Activated naive CD4-positive, alpha-beta T cell treated with anti-CD3 and anti-CD28 coated beads, Interleukin-2, amount 50 U/mL, for 72 hours (primary cell): ENCODE measurements at regions not wholly inside any gene's neighbourhood (a gene's known extent, or its start where the extent isn't known, plus 50 kb on each side); places are given as distances from the start of the nearest gene placed in this dataset.
"Not testable (repeated sequence)": the region's sequence is repeated elsewhere in the genome, so short reads cannot be mapped to it uniquely, and the experiment has no call there.

Experiments used
- ATAC-seq, 2 donors: fragments of 150-1000 bp; cut with Tn5 transposase; 2 replicates each; pipeline ENCODE4 v1.10.0; 2021; ENCODE audit warnings: mild to moderate bottlenecking in 2 of 2, moderate library complexity in 2 of 2
- DNase-seq, 2 donors: peaks; one replicate each; pipeline ENCODE4 v3.0.0; 2021 to 2022; ENCODE audit warnings: low spot score in 2 of 2
- H3K27ac Mint-ChIP-seq, 2 donors: one replicate each; pipeline ENCODE4 v1.8.0; 2022; ENCODE audit warnings: mild to moderate bottlenecking in 2 of 2, mixed read lengths in 2 of 2
- H3K36me3 Mint-ChIP-seq, 2 donors: one replicate each; pipeline ENCODE4 v1.8.0; 2022; ENCODE audit warnings: mixed read lengths in 2 of 2
- H3K9me3 Mint-ChIP-seq, 2 donors: one replicate each; pipeline ENCODE4 v1.8.0; 2022; ENCODE audit warnings: mixed read lengths in 2 of 2

DNA sequence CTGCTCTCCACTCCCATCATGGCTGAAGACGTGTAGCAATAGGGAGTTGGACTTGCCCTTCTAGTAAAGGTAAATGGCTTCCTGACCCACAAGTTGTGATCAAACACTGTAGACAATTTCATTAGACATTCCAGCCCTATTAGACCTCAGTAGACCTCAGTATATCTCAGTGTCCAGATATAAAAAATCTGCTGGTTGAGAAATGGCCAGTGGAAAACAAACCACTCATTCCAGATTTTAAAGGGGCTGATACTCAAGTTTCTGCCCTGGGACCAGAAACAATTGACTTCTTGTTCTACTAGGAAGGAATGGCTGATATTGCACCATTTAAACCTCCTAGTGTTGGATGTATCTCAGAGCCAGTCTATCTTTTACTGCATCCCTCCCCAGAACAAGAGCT, 613.2 kb downstream of the PDCD6IP start:
- ATAC-seq (no peak), DNase-seq (no peak)
- no peaks in the 10 kb centered on the region for H3K9me3 Mint-ChIP-seq
- no peak overlapping the region for H3K27ac Mint-ChIP-seq
- no peaks in the 10 kb centered on the region for H3K36me3 Mint-ChIP-seq

DNA sequence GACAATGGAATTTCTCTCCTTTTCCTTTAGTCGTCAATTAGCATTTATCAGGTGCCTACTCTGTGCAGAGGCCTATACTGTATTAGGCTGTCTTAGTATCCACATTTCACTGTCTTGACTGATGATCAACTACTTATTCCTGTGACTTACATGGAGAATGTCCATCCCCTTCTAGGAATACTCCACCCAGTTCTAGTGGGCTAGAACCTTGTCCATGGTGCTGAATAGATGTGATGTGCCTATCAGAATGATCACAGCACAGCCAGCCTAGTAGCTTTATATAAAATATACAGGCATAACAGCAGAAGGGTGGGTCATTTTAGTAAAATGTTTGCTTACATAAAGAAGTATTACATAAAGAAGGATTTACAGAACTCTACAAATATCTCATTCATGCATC, 621.4 kb downstream of the PDCD6IP start:
- H3K36me3 Mint-ChIP-seq, result no peaks in the 10 kb centered on the region
- no peak overlapping the region for H3K27ac Mint-ChIP-seq
- ATAC-seq (no peak), DNase-seq (no peak)
- peaks cover 11 to 19% of the 10 kb centered on the region in 2 donors for H3K9me3 Mint-ChIP-seq

DNA sequence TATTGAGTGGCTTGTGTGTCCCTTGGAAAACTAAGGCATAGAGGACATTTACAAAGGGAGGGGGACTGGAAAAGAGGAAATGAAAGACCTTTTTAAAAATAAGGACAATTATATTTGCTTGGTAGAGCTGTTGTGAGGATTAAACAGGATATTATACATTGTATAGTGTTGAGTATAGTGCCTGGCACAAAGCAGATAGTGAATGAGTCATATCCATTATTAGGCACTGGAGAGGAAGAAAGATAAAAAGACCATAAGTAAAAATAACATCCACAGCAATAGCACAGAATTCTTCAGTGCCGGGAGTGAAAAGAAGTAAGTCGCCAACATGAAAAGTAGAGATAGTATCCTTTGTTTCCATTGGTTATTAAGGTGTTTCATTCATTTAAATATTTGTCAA, 623.3 kb downstream of the PDCD6IP start:
- ATAC-seq, result no peak
- Mint-ChIP-seq H3K36me3 (no peaks in the 10 kb centered on the region), H3K27ac (no peak overlapping the region), H3K9me3 (peaks cover 11 to 19% of the 10 kb centered on the region in 2 donors)
- DNase-seq, result no peak

DNA sequence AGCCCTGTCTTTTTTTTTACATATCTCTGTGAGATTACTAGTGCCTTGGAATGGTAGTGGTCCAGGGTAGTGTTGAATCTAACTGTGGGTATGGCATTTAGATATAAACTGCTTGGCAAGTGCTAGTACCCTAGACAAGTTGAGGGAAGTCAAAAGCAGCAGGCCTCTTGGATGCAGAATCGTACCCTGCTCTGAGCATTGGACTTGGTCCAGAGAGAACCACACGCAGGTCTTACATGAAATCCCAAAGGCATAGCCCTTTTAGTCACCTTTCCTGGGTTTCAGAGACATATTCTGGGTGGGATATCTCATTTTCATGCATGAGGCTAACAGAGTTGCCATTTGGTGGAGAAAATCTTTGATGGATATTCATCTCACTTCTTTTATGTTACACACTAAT, 641.4 kb downstream of the PDCD6IP start:
- no peak for DNase-seq
- Mint-ChIP-seq H3K36me3 (no peaks in the 10 kb centered on the region), H3K27ac (no peak overlapping the region), H3K9me3 (peaks cover 7 to 12% of the 10 kb centered on the region in 2 donors)
- ATAC-seq, result no peak

DNA sequence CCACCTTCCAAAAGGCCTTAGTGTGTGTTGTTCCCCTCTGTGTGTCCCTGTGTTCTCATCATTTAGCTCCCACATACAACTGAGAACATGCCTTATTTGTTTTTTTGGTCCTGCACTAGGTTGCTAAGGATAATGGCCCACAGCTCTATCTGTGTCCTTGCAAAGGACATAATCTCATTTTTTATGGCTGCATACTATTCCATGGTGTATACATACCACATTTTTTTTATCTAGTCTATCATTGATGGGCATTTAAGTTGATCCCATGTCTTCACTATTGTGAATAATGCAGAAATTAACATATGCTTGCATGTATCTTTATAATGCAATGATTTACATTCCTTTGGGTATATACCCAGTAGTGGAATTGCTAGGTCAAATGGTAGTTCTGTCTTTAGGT, 645.7 kb downstream of the PDCD6IP start:
- Mint-ChIP-seq H3K27ac (no peak overlapping the region), H3K36me3 (peaks cover 0 to 9% of the 10 kb centered on the region in 2 donors), H3K9me3 (peaks cover 20 to 34% of the 10 kb centered on the region in 2 donors)
- ATAC-seq, result no peak
- DNase-seq, result no peak

DNA sequence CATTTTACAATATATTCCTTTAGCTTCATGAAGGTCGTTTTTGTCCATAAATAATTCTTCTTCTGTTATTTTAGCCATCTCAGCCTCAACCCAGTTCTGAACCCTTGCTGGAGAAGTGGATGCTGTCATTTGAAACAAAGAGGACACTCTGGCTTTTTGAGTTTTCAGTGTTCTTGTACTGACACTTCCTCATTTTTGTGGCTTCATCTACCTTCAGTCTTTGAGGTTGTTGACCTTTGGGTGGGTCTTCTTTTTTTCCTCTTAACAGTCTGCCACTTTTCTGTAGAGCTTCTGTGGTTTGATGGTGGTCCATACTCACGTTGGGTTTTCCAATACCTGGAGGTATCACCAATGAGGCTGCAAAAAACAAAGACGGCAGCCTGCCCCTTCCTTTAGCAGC, 650.9 kb downstream of the PDCD6IP start:
- no peak for DNase-seq
- Mint-ChIP-seq H3K27ac (no peak overlapping the region), H3K9me3 (peaks cover 16 to 31% of the 10 kb centered on the region in 2 donors), H3K36me3 (peaks cover 0 to 13% of the 10 kb centered on the region in 2 donors)
- ATAC-seq, result no peak

DNA sequence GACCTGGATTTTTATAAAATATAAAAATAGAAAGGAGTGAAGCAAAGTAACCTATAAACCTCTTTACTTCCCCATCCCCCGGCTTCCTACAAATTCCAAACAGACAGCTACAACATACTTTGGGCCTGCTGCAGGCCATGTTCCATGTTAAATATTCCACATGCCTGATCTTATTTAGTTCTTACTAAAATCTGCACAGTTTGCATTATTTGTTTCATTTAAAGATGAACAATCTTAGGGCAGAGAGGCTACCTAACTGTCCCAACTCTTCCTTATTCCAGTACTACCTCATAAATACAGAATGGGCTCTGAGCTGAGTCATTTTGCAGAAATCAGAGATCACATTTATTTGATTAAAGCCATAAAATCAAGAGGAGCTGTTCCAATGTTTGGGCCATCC, 665.0 kb downstream of the PDCD6IP start:
- no peak for DNase-seq
- H3K36me3 Mint-ChIP-seq, result peaks cover 0 to 15% of the 10 kb centered on the region in 2 donors
- H3K9me3 Mint-ChIP-seq, result peaks cover 15 to 27% of the 10 kb centered on the region in 2 donors
- no peak for ATAC-seq
- H3K27ac Mint-ChIP-seq, result no peak overlapping the region

DNA sequence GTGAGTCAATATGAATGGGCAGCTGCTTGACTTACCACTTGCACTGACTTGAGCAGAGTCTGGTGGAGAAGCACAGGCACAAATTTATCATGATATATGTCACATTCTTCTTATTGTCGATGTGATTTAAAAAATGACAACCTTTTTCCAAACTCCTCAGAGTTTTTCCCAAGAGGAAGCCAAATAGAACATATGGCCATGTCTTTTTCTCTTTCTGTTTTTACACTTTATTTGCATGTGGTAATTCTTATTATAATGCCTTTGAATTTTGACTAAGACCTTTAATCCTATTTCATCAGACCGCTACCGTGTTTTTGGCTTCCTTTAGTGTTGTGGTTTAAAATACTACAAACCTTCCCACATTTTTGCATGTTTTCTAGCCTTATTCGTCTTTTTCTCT, 666.2 kb downstream of the PDCD6IP start:
- Mint-ChIP-seq H3K9me3 (peaks cover 12 to 23% of the 10 kb centered on the region in 2 donors), H3K27ac (no peak overlapping the region), H3K36me3 (peaks cover 0 to 11% of the 10 kb centered on the region in 2 donors)
- ATAC-seq (no peak), DNase-seq (no peak)

DNA sequence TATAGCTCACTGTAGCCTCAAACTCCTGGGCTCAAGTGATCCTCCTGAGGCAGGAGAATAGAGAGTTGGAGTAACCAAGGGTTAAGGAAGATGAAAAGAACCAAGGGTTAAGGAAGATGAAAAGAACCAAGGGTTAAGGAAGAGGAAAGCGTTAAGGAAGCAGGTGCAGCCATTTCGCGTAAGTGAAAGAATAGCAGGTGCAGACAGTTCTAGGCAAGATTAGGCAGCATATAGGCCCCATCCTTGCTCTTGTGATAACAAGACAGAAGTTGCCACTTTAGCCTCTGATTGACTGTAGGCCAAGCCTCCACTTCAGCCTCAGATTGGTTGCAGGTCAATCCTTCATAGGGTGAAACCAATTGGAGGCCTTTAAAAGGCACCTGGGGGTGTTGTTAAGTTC, 677.4 kb downstream of the PDCD6IP start:
- peaks cover 7% of the 10 kb centered on the region in 2 donors for H3K9me3 Mint-ChIP-seq
- ATAC-seq, result no peak
- H3K27ac Mint-ChIP-seq, result no peak overlapping the region

DNA sequence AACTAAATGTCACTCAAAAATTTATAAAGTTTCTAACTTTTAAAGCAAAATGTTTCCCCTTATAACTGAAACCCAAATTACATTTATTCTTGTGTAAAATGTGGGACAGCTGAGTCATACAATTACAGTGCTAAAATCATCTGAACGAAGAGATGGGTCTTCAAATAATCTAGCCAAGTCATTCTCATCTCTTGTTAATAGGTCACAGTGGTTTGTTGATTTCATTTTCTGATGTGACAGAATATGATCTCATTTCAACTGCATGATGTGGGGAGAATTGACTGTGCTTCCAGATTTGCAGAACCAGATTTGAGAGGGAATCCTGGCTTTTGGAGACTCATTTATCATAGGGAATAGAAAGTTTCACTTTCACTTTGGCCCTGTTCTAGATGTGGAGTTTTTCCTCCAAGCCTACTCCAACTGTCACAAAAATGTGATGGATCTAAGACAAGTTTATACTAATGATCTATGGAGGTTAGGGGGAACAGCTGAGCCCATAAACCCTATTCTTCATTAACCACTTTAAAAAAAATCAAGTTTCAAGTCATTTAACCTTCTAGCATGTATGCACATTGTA, 685.0 kb downstream of the PDCD6IP start:
- DNase-seq (no peak), ATAC-seq (no peak)
- H3K9me3 Mint-ChIP-seq, result peaks cover 0 to 6% of the 10 kb centered on the region in 2 donors
- no peaks in the 10 kb centered on the region for H3K36me3 Mint-ChIP-seq
- no peak overlapping the region for H3K27ac Mint-ChIP-seq

More for the DNA sequence above, 677.4 kb downstream of the PDCD6IP start:
- peaks cover 0 to 8% of the 10 kb centered on the region in 2 donors for H3K36me3 Mint-ChIP-seq
- DNase-seq, result no peak

DNA sequence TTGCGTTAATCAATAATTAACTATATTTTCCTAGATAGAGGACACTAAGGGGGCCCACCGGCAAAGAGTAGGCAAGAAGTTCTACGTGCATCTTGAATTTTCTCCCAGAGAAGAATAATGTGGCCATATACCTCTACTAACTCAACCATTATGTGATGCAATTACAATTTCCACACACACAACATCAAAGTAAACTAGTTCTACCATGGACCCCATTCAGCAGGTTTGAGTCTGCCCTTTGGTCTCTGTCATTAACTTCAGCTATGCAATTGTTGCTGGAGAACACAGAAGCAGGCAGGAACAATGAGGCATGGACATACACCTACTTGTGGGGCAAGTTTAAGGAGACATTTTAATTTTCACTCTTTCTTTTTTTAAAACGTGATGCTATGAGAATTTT, 705.9 kb downstream of the PDCD6IP start:
- Mint-ChIP-seq H3K9me3 (peaks cover 4 to 10% of the 10 kb centered on the region in 2 donors), H3K27ac (no peak overlapping the region), H3K36me3 (no peaks in the 10 kb centered on the region)
- no peak for ATAC-seq
- no peak for DNase-seq

DNA sequence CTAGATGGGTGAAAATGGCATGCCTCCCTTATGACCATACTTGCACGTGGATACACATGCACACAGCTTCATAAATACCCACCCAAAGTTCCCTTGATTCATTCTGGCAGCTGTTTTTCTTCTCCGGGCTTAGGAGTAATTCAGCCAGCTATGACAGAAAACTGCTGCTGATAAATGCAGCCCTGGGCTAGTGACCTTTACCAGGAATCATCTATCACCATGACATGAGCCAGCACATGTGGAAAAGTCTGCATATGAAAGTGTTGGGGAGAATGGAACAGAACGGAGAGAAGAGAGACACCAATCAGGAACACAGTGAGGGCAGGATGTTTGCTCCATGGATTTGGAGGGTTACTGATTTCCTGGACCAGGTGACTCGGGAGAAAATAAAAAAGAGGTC, 706.3 kb downstream of the PDCD6IP start:
- Mint-ChIP-seq H3K9me3 (peaks cover 4 to 10% of the 10 kb centered on the region in 2 donors), H3K36me3 (no peaks in the 10 kb centered on the region), H3K27ac (no peak overlapping the region)
- DNase-seq (no peak), ATAC-seq (no peak)

DNA sequence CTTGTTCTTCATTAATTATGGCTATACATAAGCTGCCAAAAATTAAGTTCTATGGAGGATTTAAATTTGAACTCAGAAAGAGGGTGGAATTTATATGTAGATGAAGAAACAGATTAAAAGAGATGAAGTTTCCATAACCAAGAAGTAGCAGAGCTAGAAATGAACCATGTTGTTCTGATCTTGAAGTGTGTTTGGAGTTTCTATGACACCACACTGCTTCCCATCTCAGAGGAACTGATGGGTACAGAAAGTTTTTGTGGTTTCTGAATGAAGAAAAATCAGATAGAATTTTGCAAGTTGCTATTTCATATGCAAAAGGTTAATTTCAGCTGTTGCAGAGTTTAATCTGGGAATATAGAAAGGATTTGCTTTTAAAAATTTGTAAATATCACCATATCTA, 710.3 kb downstream of the PDCD6IP start:
- DNase-seq (no peak), ATAC-seq (no peak)
- H3K27ac Mint-ChIP-seq, result no peak overlapping the region
- no peaks in the 10 kb centered on the region for H3K36me3 Mint-ChIP-seq
- peaks cover 4 to 10% of the 10 kb centered on the region in 2 donors for H3K9me3 Mint-ChIP-seq

DNA sequence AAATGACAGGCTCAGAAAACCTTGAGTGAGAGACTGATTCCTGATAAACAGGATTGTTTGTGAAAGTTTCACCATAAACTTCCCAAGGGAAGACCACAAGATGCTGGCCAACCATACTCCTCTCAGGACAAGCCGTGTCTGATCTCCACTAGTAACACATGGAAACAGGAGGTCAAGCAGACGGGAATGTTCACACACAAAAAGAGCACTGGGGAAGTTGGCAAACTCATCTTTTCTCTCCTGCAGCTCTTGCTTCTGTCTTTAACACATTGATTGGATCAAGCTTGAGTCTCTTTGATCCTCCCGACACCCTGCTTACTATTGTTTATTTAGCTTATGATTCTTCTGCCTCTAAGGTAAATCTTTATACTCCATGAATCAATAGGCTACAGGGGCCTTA, 713.5 kb downstream of the PDCD6IP start:
- Mint-ChIP-seq H3K27ac (no peak overlapping the region), H3K9me3 (peaks cover 4 to 8% of the 10 kb centered on the region in 2 donors), H3K36me3 (no peaks in the 10 kb centered on the region)
- no peak for ATAC-seq
- DNase-seq, result no peak

DNA sequence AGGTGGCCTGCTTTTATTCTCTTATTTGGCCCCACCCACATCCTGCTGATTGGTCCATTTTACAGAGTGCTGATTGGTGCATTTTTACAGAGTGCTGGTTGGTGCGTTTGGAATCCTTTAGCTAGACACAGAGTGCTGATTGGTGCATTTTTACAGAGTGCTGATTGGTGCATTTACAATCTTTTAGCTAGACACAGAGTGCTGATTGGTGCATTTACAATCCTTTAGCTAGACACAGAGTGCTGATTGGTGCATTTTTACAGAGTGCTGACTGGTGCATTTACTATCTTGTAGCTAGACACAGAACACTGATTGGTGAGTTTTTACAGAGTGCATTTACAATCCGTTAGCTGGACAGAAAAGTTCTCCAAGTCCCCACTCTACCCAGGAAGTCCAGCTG, 720.6 kb downstream of the PDCD6IP start:
- Mint-ChIP-seq H3K36me3 (peaks cover 0 to 14% of the 10 kb centered on the region in 2 donors), H3K9me3 (peaks cover 4 to 22% of the 10 kb centered on the region in 2 donors)
- not testable (repeated sequence) for ATAC-seq, DNase-seq, H3K27ac Mint-ChIP-seq

DNA sequence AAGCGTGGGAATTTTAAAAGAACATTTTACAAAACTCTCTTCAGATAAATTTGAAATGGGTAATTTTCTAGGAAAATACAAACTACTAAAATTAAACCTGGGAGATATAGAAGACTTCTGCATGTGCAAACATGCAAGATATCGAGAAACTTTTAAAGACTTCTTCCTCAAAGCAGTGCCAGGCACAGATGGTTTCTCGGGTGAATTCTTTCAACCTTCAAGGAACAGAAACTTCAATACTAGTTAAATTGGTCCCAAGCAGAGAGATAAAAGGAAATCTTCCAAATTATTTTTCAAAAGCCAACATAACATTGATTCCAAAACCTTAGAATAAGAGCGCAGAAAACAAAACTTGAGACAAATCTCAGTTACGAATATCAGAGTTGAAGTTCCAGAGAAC, 732.7 kb downstream of the PDCD6IP start:
- Mint-ChIP-seq H3K36me3 (no peaks in the 10 kb centered on the region), H3K9me3 (peaks cover 0 to 4% of the 10 kb centered on the region in 2 donors), H3K27ac (no peak overlapping the region)
- ATAC-seq (no peak), DNase-seq (no peak)

DNA sequence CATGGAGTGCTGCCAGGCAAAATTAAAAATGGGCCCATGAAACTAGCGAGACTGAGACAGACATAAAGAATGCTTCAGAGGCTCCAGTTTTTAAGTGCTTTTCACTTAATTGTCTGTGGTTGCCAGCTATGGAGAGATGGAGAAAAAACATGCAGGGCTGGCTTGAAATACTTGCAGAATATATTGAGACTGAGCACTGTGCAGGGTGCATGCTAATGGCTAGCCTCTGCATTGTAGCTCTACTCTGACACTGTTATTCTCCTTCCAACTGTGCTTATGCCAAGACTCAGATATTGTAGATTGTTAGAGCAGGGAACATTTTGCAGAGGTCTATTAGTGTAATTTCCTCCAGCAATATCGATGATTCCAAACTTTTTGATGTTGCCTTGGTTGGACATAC, 735.0 kb downstream of the PDCD6IP start:
- Mint-ChIP-seq H3K27ac (no peak overlapping the region), H3K9me3 (peaks cover 0 to 4% of the 10 kb centered on the region in 2 donors), H3K36me3 (no peaks in the 10 kb centered on the region)
- ATAC-seq, result no peak
- DNase-seq, result no peak

DNA sequence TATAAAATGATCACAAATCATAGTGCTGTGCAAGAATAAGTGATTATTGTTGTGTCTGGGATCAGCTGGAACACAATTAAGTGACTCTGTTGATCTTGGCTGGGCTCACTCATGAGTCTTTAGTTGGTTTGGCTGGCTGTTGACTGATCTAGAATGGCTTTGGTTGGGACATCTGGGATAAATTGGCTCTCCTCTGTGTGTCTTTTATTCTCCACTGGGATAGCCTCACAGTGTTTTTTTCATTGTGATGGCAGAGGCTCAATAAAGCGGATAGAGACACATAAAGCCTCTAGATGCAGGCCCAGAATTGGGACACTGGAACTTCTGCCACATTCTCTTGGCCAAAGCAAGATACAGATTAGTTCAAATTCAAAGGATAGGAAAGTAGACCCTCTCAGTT, 735.6 kb downstream of the PDCD6IP start:
- no peak for DNase-seq

More for the DNA sequence above, 735.6 kb downstream of the PDCD6IP start:
- no peaks in the 10 kb centered on the region for H3K36me3 Mint-ChIP-seq
- ATAC-seq, result no peak
- peaks cover 0 to 4% of the 10 kb centered on the region in 2 donors for H3K9me3 Mint-ChIP-seq
- no peak overlapping the region for H3K27ac Mint-ChIP-seq
